ENCODE measurements at regions not wholly inside any gene's neighbourhood (a gene's known extent, or its start where the extent isn't known, plus 50 kb on each side); places are given as distances from the start of the nearest gene placed in this dataset.

DNA sequence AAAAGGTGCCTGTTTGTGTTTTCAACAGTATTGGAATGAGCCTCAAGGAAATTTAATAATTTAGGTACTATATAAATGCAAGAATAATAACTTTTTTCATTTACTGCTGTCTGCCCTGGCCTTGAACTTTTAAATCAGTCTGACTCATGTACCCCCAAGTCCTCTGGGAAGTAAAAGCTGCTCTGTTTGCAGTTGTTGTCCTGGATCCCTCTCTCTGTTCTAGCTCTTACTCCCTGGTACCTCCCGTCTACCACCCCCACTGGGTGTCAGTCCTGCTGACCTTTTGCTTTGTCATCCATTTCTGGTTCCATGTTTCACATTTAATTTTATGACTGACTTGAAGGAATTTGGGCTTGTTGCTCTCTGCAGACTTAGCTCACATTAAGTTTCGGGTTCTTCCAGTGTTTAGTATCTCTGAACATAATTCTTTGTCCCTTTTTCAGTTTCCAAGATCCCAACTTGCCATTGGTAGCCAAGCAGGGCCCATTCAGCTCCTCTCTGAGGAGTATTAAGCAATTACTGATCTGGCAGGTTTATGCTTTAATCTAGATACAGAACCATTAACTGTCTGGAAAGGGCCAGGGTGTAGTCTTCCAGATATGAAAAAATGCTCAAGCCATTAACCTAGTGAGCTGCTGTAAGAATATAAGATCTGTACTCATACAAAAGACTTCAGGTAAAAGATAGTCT, 208.7 kb upstream of the FAM3C start:
- Histone ChIP-seq H3K4me3 (ENCODE audit: low read length) (no peak overlapping the region), H3K27me3 (ENCODE audit: control insufficient read depth, insufficient read depth, low read length) (no peaks in the 10 kb centered on the region), H3K4me1 (ENCODE audit: control insufficient read depth, insufficient read depth, low read length) (peaks cover 4% of the 10 kb centered on the region), H3K9me3 (replicated peaks; ENCODE audit: control insufficient read depth, low read depth, low read length) (peaks cover 2% of the 10 kb centered on the region), H3K27ac (ENCODE audit: low read length) (no peak overlapping the region), H3K36me3 (ENCODE audit: control insufficient read depth, insufficient read depth, low read length) (no peaks in the 10 kb centered on the region)
- no peak for DNase-seq
- WGBS (ENCODE audit: insufficient coverage), result 43% methylated on average over 1 of the region's 2 CpGs

GRCh38 chr7:121603886-121604285, 207.8 kb upstream of the FAM3C start:
- Histone ChIP-seq H3K36me3 (ENCODE audit: control insufficient read depth, insufficient read depth, low read length) (no peaks in the 10 kb centered on the region), H3K4me3 (ENCODE audit: low read length) (no peak overlapping the region), H3K4me1 (ENCODE audit: control insufficient read depth, insufficient read depth, low read length) (peaks cover 4% of the 10 kb centered on the region), H3K27me3 (ENCODE audit: control insufficient read depth, insufficient read depth, low read length) (no peaks in the 10 kb centered on the region), H3K9me3 (replicated peaks; ENCODE audit: control insufficient read depth, low read depth, low read length) (peaks cover 4% of the 10 kb centered on the region), H3K27ac (ENCODE audit: low read length) (no peak overlapping the region)
- no CpG with 5 or more reads among the region's 2 CpGs for WGBS (ENCODE audit: insufficient coverage)
- DNase-seq, result no peak

- H3K4me1 ChIP-seq (ENCODE audit: control insufficient read depth, insufficient read depth, low read length), result peaks cover 2% of the 10 kb centered on the region
- WGBS (ENCODE audit: insufficient coverage), result no CpG with 5 or more reads among the region's 1 CpG
- no peak overlapping the region for H3K27ac ChIP-seq (ENCODE audit: low read length)
- H3K27me3 ChIP-seq (ENCODE audit: control insufficient read depth, insufficient read depth, low read length), result no peaks in the 10 kb centered on the region
- H3K9me3 ChIP-seq (replicated peaks; ENCODE audit: control insufficient read depth, low read depth, low read length), result peaks cover 10% of the 10 kb centered on the region
- no peaks in the 10 kb centered on the region for H3K36me3 ChIP-seq (ENCODE audit: control insufficient read depth, insufficient read depth, low read length)
- DNase-seq, result no peak
- H3K4me3 ChIP-seq (ENCODE audit: low read length), result no peak overlapping the region
These were observed 203.8 kb upstream of the FAM3C start for GRCh38 chr7:121599887-121600286.

DNA sequence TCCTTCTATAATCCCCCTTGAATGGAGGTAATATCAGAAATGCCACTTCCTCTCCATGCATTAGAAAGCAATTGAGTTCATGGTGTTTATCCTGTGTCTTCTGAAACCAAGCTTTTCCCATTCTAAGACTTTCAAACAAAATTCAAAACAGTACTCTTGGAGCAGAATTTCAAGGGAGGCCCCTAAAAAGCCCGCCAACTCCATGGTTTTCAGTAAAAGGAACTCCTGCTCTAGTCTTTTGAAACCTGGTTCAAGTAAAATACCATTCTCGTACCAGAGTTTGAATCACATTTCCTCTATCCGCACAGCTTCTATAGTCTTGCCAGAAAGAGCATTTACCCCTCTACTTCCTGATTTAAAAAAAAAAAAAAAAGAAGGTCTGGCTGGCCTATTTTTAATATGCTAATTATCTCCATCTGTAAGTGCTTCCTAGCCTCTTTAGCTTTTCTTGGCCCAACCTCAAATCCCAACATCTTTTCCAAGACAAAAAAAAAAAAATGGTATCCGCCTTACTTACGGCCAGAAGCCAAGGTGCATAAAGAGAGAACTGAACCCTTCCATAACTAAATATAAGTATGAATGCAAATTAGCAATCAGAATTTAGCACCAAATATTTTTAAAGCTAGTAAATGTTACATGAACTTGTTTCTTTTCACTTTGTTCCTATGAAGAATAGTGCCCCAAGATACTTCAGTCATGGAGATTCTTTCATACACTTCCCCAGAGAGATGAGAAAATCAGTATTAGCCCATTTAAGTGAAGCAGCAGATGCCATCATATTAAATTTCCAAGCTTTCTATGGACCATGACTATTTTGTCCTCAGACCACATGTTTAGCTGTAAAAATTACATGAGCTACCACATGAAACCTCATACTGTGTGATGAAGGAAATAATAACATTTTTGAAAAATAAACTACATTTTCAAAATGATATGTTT, 199.9 kb upstream of the FAM3C start:
- peak; percentile 90 for DNase-seq
- Histone ChIP-seq H3K36me3 (ENCODE audit: control insufficient read depth, insufficient read depth, low read length) (no peaks in the 10 kb centered on the region), H3K27ac (ENCODE audit: low read length) (peak overlapping the region; percentile 53), H3K4me3 (ENCODE audit: low read length) (no peak overlapping the region), H3K9me3 (replicated peaks; ENCODE audit: control insufficient read depth, low read depth, low read length) (peaks cover 10% of the 10 kb centered on the region), H3K4me1 (ENCODE audit: control insufficient read depth, insufficient read depth, low read length) (no peaks in the 10 kb centered on the region), H3K27me3 (ENCODE audit: control insufficient read depth, insufficient read depth, low read length) (no peaks in the 10 kb centered on the region)
- WGBS (ENCODE audit: insufficient coverage), result no CpG with 5 or more reads among the region's 5 CpGs

GRCh38 chr7:121591926-121592325, 195.8 kb upstream of the FAM3C start:
- WGBS (ENCODE audit: insufficient coverage), result 100% methylated on average over 2 of the region's 3 CpGs
- H3K4me1 ChIP-seq (ENCODE audit: control insufficient read depth, insufficient read depth, low read length), result no peaks in the 10 kb centered on the region
- no peak overlapping the region for H3K4me3 ChIP-seq (ENCODE audit: low read length)

GRCh38 chr7:121587435-121587834, 191.3 kb upstream of the FAM3C start:
- no peak overlapping the region for H3K27ac ChIP-seq (ENCODE audit: low read length)
- no peaks in the 10 kb centered on the region for H3K36me3 ChIP-seq (ENCODE audit: control insufficient read depth, insufficient read depth, low read length)
- no peaks in the 10 kb centered on the region for H3K9me3 ChIP-seq (replicated peaks; ENCODE audit: control insufficient read depth, low read depth, low read length)
- DNase-seq, result no peak
- no peaks in the 10 kb centered on the region for H3K27me3 ChIP-seq (ENCODE audit: control insufficient read depth, insufficient read depth, low read length)
- H3K4me3 ChIP-seq (ENCODE audit: low read length), result no peak overlapping the region
- 77% methylated on average over 4 of the region's 5 CpGs for WGBS (ENCODE audit: insufficient coverage)
- no peaks in the 10 kb centered on the region for H3K4me1 ChIP-seq (ENCODE audit: control insufficient read depth, insufficient read depth, low read length)

More at GRCh38 chr7:121591926-121592325, 195.8 kb upstream of the FAM3C start:
- DNase-seq, result no peak
- H3K27ac ChIP-seq (ENCODE audit: low read length), result no peak overlapping the region
- no peaks in the 10 kb centered on the region for H3K36me3 ChIP-seq (ENCODE audit: control insufficient read depth, insufficient read depth, low read length)
- H3K9me3 ChIP-seq (replicated peaks; ENCODE audit: control insufficient read depth, low read depth, low read length), result no peaks in the 10 kb centered on the region
- no peaks in the 10 kb centered on the region for H3K27me3 ChIP-seq (ENCODE audit: control insufficient read depth, insufficient read depth, low read length)

- no peak overlapping the region for H3K27ac ChIP-seq (ENCODE audit: low read length)
- H3K36me3 ChIP-seq (ENCODE audit: control insufficient read depth, insufficient read depth, low read length), result no peaks in the 10 kb centered on the region
- no peaks in the 10 kb centered on the region for H3K4me1 ChIP-seq (ENCODE audit: control insufficient read depth, insufficient read depth, low read length)
- H3K4me3 ChIP-seq (ENCODE audit: low read length), result no peak overlapping the region
- H3K27me3 ChIP-seq (ENCODE audit: control insufficient read depth, insufficient read depth, low read length), result no peaks in the 10 kb centered on the region
- no peak for DNase-seq
- no peaks in the 10 kb centered on the region for H3K9me3 ChIP-seq (replicated peaks; ENCODE audit: control insufficient read depth, low read depth, low read length)
These were observed 186.2 kb upstream of the FAM3C start for GRCh38 chr7:121582258-121582657.

GRCh38 chr7:121579639-121580038, 183.5 kb upstream of the FAM3C start:
- no CpG with 5 or more reads among the region's 1 CpG for WGBS (ENCODE audit: insufficient coverage)
- H3K9me3 ChIP-seq (replicated peaks; ENCODE audit: control insufficient read depth, low read depth, low read length), result no peaks in the 10 kb centered on the region
- no peak for DNase-seq

GRCh38 chr7:121578669-121579068, 182.6 kb upstream of the FAM3C start:
- Histone ChIP-seq H3K27ac (ENCODE audit: low read length) (no peak overlapping the region), H3K4me1 (ENCODE audit: control insufficient read depth, insufficient read depth, low read length) (no peaks in the 10 kb centered on the region), H3K27me3 (ENCODE audit: control insufficient read depth, insufficient read depth, low read length) (no peaks in the 10 kb centered on the region), H3K36me3 (ENCODE audit: control insufficient read depth, insufficient read depth, low read length) (no peaks in the 10 kb centered on the region), H3K9me3 (replicated peaks; ENCODE audit: control insufficient read depth, low read depth, low read length) (no peaks in the 10 kb centered on the region), H3K4me3 (ENCODE audit: low read length) (no peak overlapping the region)
- no CpG with 5 or more reads among the region's 3 CpGs for WGBS (ENCODE audit: insufficient coverage)
- DNase-seq, result no peak

More at GRCh38 chr7:121579639-121580038, 183.5 kb upstream of the FAM3C start:
- Histone ChIP-seq H3K4me1 (ENCODE audit: control insufficient read depth, insufficient read depth, low read length) (no peaks in the 10 kb centered on the region), H3K36me3 (ENCODE audit: control insufficient read depth, insufficient read depth, low read length) (no peaks in the 10 kb centered on the region), H3K27ac (ENCODE audit: low read length) (no peak overlapping the region), H3K4me3 (ENCODE audit: low read length) (no peak overlapping the region), H3K27me3 (ENCODE audit: control insufficient read depth, insufficient read depth, low read length) (no peaks in the 10 kb centered on the region)

GRCh38 chr7:121576148-121576917, 180.2 kb upstream of the FAM3C start:
- Histone ChIP-seq H3K36me3 (ENCODE audit: control insufficient read depth, insufficient read depth, low read length) (no peaks in the 10 kb centered on the region), H3K27me3 (ENCODE audit: control insufficient read depth, insufficient read depth, low read length) (no peaks in the 10 kb centered on the region), H3K9me3 (replicated peaks; ENCODE audit: control insufficient read depth, low read depth, low read length) (no peaks in the 10 kb centered on the region), H3K27ac (ENCODE audit: low read length) (no peak overlapping the region), H3K4me3 (ENCODE audit: low read length) (no peak overlapping the region), H3K4me1 (ENCODE audit: control insufficient read depth, insufficient read depth, low read length) (no peaks in the 10 kb centered on the region)
- no peak for DNase-seq
- 80% methylated on average over 2 of the region's 6 CpGs for WGBS (ENCODE audit: insufficient coverage)

All from muscle of leg (tissue), 3 donors.